ENCODE measurements at regions not wholly inside any gene's neighbourhood (a gene's known extent, or its start where the extent isn't known, plus 50 kb on each side); places are given as distances from the start of the nearest gene placed in this dataset.
"Not testable (repeated sequence)": the region's sequence is repeated elsewhere in the genome, so short reads cannot be mapped to it uniquely, and the experiment has no call there.

DNA sequence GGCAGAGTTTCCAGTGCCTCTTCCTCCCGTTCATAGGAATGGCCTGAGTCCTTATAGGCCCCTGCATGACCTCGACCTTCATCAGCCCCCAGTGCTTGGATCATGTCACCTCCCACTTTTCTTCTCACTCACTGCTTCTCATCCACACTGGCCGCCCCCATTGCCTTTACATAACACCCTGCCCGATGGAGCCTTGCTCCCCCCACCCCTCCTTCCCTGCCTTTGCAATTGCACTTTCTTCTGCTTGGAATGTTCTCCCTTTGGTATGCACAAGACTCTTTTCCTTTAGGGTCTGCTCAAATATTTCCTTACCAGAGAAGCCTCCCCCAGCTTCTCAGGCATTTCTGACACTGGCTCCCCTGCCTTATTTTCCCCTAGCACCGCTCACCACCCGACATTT lies 125.2 kb upstream of the KCNJ6 start:
- DNase-seq: no peak

DNA sequence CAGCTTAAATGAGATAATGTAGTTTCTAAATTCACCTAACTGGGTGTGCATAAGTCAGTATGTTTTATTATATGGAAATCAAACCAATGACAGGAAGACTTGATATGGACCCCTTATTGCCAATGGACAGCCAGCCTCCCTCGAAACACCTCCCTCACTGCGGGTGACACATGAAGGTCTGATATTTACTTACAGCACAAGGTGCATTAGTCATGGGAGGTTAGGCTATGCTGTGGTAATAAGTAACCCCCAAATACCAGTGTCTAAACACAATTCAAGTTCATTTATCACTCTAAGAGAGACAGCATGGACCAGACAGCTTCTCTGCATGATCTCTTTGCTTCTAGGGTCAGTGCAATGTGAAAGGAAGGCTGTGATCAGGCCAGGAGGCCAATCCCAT lies 126.0 kb upstream of the KCNJ6 start:
- DNase-seq: no peak

DNA sequence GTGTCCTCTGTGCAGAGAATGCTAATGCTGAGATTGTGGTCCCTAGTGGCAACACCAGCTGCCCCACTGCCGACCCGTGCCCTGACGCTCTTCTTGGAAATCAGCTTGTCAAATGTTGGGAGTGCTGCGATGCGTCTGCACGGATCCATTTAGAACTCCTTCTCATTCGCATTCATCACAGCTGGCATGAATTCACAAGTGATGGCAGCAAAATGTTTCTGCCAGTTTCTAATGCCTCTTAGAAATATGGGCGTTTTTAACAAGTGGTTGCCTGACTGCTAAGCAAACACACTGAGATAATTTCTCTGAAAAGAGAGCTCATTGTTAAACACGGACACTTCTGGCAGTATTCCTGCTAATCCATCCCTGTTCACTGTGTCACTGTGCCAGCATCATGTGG lies 131.9 kb upstream of the KCNJ6 start:
- DNase-seq: no peak

DNA sequence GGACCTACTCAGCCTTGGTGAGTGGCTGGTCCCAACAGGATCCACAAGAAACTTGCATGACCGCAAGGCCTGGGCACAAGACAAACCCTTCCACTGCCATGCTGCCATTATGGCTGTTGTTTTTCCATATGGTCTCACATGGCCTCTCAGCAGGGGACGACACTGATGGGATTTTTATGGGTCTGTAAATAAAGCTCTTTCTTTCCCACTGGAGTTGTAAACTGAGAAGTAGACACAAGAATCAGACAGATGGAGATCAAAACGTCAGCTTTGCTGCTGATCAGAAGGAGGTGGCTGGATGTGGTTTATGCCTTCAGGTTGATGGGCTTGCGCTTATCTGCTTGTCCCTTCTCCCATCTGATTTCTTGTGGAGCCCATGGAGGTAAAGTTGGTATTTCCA lies 138.1 kb upstream of the KCNJ6 start:
- DNase-seq: no peak

DNA sequence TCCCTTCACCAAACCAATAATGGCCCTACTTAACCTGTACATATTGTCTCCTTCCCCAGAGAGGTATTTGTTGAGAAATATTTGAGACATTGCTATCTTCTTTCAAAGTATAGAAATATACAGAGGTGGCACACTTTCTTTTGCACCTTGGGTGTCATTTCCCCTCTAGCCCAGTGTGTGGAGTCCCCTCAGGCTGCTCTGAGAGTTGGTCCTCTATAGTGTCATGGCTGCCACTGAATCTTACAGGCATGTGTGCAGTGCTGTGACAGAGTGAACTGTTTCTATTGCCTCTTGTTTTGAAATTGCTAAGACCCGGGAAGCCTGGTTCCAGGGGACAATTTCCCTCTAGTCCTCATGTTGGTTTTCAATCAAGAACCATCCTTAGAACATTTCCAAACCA lies 140.2 kb upstream of the KCNJ6 start:
- DNase-seq: no peak

DNA sequence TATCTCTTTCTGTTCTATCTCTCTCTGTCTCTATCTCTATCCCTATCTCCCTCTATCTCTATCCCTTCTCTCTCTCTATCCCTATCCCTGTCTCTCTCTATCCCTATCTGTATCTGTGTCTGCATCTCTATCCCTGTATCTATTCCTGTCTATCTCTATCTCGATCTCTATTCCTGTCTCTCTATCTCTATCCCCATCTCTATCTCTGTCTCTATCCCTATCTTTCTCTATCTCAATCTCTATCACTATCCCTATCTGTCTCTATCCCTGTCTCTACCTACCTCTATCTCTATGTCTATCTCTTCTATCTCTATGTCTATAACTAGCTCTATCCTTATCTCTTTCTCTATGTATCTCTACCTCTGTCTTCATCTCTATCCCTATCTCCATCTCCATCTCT lies 141.4 kb upstream of the KCNJ6 start:
- DNase-seq: no peak

DNA sequence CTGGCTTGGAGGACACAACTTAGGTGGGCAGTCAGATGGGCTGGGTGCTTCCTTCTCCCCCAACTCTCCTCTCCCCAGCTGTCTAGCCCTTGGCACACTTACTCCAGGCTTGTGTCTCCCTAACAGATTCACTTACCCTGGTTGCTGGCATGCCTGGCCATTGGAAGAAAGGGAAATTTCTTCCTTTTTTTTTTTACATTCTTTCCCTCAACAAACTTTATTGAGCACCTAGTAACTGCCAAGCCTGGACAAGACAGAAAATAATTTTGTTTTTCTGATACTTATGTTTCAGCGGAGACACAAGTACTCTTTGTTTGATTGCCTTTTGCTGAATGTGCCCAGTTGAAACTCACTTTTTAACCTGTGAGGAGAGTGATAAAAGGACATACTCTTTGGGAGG lies 144.3 kb upstream of the KCNJ6 start:
- no peak for DNase-seq

DNA sequence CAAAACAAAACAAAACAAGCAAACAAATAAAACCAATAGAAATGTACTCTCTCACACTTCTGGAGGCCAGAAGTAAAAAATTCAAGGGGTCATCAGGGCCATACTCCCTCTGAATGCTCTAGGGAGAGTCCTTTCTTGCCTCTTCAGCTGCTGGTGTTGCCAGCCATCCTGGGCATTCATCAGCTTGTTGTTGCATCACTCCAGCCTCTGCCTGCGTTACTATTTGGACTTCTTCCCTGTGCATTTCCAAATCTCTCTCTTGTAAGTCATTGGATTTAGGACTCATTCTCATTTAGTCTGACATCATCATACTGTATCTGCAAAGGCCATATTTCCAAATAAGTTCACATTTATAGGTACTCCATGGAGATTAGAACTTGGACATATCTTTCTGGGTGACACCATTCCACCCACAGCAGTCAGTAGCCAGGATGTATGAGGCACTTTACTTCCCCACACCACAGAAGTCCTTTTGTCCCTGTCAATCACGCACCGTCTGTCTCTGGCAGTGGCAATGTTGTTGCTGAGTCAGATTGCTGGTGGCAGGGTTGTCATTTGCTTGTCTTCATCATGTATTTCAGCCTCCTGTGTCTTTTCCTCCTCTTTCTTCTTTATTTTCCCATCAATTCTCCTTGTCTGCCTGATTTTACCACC lies 151.0 kb upstream of the KCNJ6 start:
- no peak for DNase-seq

DNA sequence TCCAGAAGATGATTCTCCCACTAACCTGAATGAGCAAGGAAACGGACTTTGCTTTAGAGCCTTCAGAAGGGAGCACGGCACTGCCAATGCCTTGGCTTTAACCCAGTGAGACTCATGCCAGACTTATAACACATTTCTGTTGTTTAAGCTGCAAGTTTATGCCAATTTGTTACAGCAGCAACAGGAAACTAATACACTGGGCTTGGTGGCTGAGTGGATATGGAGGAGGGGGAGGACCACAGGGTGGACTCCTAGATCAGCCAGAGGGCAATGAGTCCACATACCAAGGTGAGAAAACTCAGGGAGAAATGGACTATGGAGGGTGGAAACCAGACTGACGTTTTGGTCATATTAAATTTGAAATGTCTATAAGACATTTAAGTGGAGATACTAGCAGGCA lies 156.2 kb upstream of the KCNJ6 start:
- DNase-seq: no peak

DNA sequence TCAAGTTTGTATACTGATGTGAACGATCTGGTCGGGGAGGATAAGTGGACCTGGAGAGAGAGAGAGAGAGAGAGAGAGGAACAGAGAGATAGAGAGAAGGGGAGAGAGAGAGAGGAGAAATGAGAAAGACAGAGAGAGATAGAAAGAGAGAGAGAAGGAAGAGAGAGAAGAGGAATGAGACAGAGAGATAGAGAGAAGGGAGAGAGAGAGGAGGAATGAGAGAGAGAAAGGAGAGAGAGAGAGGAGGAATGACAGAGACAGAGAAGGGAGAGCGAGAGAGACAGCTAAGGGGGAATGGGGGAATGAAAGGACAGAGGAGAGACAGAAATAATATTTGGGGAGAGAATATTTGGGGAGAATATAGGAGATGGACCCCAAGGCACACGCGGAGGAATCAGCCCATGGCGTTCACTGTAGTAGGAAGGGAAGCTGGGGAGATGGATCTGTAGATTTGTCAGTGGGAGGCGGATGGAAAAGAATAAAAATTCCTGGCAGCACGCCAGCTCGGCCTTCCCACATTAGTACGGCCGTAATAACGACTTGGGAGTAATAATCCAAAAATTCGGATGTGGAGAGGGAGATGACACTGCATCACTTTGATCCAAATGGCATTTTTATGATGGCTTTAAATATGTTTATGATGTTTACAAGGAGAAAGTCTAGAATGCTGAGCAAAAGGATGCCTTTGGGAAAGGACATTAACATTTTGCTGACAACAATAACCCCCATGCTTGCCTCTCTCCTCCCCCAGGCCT lies 159.8 kb upstream of the KCNJ6 start:
- DNase-seq: no peak

DNA sequence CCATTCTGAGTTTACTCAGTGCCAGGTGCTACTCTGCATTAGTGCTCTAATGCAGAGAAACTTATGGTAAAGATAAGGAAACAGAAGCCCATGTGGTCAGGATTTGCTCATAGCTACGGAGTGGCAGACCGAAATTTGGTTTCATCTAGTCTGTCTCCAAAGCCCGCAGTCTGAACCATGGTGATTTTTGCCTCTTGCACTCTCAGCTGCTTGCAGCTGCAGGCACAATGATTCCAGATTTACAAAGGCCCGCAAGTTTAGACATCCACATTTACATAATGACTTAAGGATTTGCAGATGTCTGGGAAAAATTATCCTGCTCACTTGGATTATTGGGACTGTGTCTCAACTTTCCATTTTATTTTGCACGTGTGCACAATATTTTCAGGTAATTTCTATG lies 161.3 kb upstream of the KCNJ6 start:
- no peak for DNase-seq

DNA sequence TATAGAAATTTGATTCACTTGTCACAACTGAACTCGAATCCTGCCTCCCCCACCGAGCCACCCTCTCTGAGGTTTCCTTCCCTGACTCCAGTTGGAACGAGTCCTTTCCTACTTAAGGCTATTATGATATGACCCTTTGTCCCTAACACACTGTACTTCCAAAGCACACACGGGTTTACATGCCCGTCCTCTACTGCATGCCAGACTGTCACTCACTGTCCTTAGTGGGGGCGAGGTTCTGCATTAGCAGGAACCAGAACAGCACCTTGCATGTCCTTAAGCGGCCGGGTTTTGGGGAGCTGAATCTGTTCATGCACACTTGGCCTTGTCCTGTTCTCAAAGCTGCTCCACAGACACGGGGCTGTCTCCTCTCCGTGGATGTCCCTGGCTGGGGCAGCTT lies 164.6 kb upstream of the KCNJ6 start:
- DNase-seq: no peak

DNA sequence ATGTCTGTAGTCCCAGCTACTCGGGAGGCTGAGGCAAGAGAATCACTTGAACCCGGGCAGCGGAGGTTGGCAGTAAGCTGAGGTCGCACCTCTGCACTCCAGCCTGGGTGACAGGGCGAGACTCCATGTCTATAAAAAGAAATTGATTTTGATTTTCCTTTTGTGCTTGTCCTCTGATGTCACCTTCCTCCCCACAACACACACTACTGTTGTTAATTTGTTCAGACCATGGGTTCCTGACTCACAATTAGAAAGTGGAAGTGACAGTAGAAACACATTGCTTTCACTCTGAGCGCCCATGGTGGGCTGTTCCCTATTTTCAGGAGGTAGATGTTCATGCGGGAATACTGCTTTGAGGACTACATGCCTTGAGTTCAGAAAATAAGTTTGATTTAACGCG lies 165.5 kb upstream of the KCNJ6 start:
- no peak for DNase-seq

DNA sequence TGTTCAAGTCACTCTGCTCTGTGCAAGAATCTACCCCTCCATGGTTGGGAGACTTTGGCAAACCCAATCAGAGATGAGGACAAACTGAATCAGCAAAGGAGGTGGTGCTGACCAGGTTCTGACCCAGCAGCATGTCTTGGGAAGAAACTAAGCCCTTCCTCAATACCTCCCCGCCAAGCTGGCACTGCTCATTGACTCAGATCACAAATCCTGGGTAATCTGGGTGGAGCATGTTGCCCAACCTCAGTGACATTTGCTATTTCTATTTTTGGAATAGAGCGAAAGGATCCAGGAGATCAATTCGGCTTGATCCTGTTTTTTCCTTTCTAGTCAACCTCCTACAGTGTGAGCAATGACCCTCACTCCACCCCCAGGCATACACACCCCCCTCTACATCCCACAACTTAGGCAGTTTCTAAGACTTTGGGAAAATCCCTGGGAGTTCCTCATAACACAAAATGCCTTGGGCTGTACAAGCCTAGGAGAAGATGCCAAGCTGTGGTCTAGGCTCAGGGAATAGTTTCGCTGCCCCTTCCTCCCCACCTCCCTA lies 166.8 kb upstream of the KCNJ6 start:
- DNase-seq: no peak

DNA sequence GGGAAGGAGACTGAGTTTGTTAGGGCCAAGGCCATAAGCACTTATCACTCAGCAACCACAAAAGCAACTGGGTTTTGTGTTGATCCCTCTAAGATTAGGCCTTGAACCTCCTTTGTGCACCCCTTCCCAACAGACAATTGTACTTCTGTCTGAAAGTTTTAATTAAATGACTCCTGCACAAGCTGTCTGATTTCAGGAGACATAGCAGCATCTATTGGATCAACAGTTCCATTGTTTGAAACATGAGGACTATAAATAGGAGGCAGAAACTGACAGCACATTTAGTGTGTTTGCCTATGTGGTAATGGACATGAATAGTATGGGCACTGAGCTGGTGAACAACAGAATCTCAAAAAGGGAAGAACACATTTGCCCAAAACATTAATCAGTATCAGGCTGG lies 167.3 kb upstream of the KCNJ6 start:
- no peak for DNase-seq

DNA sequence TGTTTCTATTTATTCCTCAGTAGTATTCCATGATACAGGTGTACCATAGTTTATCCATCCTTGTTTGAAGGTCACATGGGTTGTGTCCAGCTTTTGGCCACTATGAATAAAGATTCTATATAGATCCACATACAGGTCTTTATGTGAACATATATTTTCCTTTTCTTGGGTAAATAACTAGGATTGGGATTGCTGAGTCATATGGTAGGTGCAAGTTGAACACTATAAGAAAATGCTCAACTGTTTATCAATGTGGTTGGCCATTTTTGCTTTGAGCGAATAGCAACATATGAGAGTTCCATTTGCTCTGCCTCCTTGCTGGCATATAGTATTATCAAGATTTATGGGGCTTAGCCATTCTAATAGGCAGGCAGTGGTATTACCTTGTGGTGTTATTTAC lies 170.2 kb upstream of the KCNJ15 start:
- DNase-seq: no peak

DNA sequence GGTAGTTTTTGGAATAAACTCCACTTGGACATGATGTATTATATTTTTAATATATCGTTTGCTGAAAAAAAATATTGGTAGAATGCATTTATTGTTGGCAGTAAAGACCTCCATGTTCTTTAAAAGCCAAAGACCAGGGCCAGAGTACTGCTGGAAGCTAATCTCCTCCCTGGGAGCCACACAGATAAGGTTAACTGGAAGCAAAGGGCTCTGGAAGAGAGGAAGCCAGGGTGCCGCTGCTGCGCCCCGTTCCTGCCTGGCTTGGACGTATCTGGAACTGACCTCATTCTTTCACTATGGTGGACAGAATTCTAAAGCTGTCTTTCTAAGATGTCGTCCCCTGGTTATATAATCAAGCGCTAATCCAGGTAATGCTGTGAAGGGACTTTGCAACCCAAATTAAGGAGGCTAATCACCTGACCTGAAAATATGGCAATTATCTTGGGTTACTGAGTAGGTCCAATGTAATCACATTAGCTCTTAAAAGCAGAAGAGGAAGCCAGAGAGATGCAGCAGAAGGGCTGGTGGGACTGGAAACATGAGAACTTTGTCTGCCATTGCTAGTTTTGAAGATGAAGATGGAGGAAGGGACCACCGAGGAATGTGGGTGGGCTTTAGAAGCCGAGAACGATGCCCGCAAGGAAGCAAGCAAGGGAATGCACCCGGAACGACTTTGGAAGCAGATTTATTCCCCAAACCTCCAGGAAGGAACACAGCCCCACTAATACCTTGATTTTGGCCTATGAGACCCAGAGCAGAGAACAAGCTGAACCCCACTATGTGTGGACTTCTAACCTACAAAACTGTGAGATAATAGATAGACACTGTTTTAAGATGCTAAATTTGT lies 167.7 kb upstream of the KCNJ15 start:
- no peak for DNase-seq

DNA sequence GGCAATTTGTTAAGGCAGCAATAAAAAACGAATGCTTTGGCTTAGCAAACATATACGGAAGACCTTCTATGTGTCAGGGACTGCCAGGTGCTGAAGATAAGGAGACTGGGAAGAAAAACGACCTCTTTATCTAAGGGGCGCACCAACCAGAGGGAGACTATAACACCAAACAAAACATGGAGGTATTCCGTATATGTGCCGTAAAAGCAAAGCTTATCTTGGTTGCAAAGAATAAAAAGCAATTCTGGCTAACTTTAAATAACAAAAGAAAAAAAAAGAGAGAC lies 167.1 kb upstream of the KCNJ15 start:
- DNase-seq: no peak

DNA sequence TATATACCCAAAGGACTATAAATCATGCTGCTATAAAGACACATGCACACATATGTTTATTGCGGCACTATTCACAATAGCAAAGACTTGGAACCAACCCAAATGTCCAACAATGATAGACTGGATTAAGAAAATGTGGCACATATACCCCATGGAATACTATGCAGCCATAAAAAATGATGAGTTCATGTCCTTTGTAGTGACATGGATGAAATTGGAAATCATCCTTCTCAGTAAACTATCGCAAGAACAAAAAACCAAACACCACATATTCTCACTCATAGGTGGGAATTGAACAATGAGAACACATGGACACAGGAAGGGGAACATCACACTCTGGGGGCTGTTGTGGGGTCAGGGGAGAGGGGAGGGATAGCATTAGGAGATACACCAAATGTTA lies 165.7 kb upstream of the KCNJ15 start:
- DNase-seq: not testable (repeated sequence)

DNA sequence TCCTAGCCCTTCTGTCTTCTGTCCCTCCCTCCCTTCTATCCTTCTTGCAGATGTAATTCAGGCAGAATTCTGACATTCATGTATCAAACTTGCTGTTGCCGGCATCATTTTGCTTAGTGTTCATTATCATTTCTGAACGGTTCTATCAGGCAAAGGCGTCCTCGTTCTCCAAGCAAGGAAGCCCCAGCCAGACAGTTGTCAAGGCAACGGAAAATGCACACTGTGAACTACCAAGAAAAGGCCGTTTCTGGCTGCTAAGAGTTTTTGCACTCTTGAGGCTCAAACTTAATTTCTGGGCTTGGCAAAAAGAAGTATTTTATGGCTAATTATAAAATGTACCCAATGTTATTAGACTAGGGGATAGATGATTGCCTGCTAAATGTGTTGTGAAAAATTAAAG lies 164.7 kb upstream of the KCNJ15 start:
- DNase-seq: no peak

DNA sequence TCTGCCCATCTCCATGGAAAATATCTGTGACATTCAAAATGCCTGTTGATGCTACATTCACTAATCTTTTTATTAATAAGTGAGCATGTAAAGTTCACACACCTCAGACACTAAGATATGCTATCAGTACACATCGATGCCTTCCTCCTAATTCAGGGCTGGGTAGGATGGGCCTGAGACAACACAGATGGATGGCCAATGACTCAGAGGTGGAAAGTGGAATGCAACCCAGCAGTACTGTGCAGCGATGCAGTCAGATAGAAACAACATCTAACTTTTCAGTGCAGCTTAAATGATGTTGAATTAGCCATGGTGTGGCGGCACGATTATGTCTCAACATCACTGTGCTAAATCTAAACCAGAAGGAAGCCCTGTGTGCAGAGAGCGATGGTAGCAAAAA lies 161.6 kb upstream of the KCNJ15 start:
- DNase-seq: no peak

DNA sequence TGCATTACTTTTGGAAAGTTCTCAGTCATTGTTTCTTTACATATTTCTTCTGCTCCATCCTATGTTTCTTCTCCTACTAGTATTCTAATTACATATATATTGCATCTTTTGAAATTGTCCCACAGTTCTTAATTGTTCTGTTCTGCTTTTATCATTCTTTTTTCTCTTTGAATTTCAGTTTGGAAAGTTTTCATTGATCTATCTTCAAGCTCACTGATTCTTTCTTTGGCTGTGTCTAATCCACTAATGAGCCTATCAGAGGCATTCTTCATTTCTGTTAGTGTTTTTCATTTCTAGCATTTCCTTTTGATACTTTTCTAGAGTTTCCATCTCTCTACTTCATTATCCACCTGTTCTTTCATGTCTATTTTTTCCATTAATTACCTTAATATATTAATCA lies 159.0 kb upstream of the KCNJ15 start:
- no peak for DNase-seq

DNA sequence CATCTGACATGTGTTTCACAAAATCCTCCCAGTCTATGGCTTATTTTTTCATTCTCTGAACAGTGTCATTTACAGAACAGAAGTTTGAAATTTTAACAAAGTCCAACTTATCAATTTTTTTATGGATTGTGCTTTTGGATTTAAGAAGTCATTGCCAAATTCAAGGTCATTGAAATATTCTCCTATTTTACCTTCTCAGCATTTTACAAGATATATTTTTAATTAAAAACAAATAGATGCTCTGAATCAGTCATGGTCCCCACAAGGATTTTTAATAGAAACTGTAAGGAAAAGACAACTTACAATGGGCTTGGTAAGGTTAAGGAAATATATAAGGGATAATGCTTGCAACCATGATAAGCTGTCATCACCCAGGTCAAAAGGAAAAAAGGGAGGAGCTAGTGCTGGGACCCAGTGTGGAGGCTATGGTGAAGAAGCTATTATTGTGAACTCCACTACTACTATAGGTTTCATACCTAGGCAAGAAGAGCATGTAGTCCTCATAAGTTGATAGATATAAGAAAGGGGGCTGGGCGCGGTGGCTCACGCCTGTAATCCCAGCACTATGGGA lies 144.5 kb upstream of the KCNJ15 start:
- no peak for DNase-seq
